ENCODE measurements at regions not wholly inside any gene's neighbourhood (a gene's known extent, or its start where the extent isn't known, plus 50 kb on each side); places are given as distances from the start of the nearest gene placed in this dataset.
A peak's percentile ranks its signal among the peaks of the same experiment; 100 is the strongest.
"Not testable (repeated sequence)": the region's sequence is repeated elsewhere in the genome, so short reads cannot be mapped to it uniquely, and the experiment has no call there.

GRCh38 chr11:16536513-16536912 is 180.2 kb upstream of the SOX6 start:
- DNase-seq (ENCODE audit: low spot score) = no peak
- no peak for FAIRE-seq

GRCh38 chr11:16528639-16529038 is 172.3 kb upstream of the SOX6 start:
- FAIRE-seq (no peak), DNase-seq (ENCODE audit: low spot score) (no peak)

GRCh38 chr11:16527525-16528246 is 171.3 kb upstream of the SOX6 start:
- no peak for FAIRE-seq
- no peak for DNase-seq (ENCODE audit: low spot score)

- FAIRE-seq (no peak), DNase-seq (ENCODE audit: low spot score) (no peak)
These were observed 170.6 kb upstream of the SOX6 start for GRCh38 chr11:16526947-16527346.

- DNase-seq (ENCODE audit: low spot score); FAIRE-seq: not testable (repeated sequence)
These were observed 164.4 kb upstream of the SOX6 start for GRCh38 chr11:16520713-16521112.

- no peak for DNase-seq (ENCODE audit: low spot score)
- no peak for FAIRE-seq
These were observed 156.5 kb upstream of the SOX6 start for GRCh38 chr11:16512899-16513241.

- DNase-seq (ENCODE audit: low spot score) (no peak), FAIRE-seq (no peak)
These were observed 156.0 kb upstream of the SOX6 start for GRCh38 chr11:16512198-16512898.

- FAIRE-seq = no peak
- peak; percentile 19 for DNase-seq (ENCODE audit: low spot score)
These were observed 155.1 kb upstream of the SOX6 start for GRCh38 chr11:16511116-16512114.

- no peak for FAIRE-seq
These were observed 149.1 kb upstream of the SOX6 start for GRCh38 chr11:16505481-16505880.

GRCh38 chr11:16503891-16504290 is 147.5 kb upstream of the SOX6 start:
- FAIRE-seq; DNase-seq (ENCODE audit: low spot score): not testable (repeated sequence)

More at GRCh38 chr11:16505481-16505880, 149.1 kb upstream of the SOX6 start:
- no peak for DNase-seq (ENCODE audit: low spot score)

GRCh38 chr11:16494918-16495691 is 138.8 kb upstream of the SOX6 start:
- FAIRE-seq = no peak
- no peak for DNase-seq (ENCODE audit: low spot score)

- FAIRE-seq = no peak
- DNase-seq (ENCODE audit: low spot score) = no peak
These were observed 128.1 kb upstream of the SOX6 start for GRCh38 chr11:16484434-16484833.

GRCh38 chr11:16474659-16475058 is 118.3 kb upstream of the SOX6 start:
- FAIRE-seq (no peak), DNase-seq (ENCODE audit: low spot score) (no peak)

- FAIRE-seq (no peak), DNase-seq (ENCODE audit: low spot score) (no peak)
These were observed 113.6 kb upstream of the SOX6 start for GRCh38 chr11:16469968-16470367.

- FAIRE-seq = no peak
- DNase-seq (ENCODE audit: low spot score) = no peak
These were observed 112.5 kb upstream of the SOX6 start for GRCh38 chr11:16468735-16469453.

- DNase-seq (ENCODE audit: low spot score) (no peak), FAIRE-seq (no peak)
These were observed 104.2 kb upstream of the SOX6 start for GRCh38 chr11:16460508-16460907.

- DNase-seq (ENCODE audit: low spot score) = no peak
- FAIRE-seq = no peak
These were observed 100.0 kb upstream of the SOX6 start for GRCh38 chr11:16456366-16456765.

GRCh38 chr11:16454289-16454863 is 98.0 kb upstream of the SOX6 start:
- FAIRE-seq (no peak), DNase-seq (ENCODE audit: low spot score) (no peak)

- DNase-seq (ENCODE audit: low spot score) (no peak), FAIRE-seq (no peak)
These were observed 91.9 kb upstream of the SOX6 start for GRCh38 chr11:16448123-16448717.

- no peak for DNase-seq (ENCODE audit: low spot score)
- FAIRE-seq = no peak
These were observed 85.1 kb upstream of the SOX6 start for GRCh38 chr11:16441461-16441860.

All from urothelium cell line (cell line).